Activated B cell treated with CpG ODN at 0.5 μM for 24 hours (primary cell): ENCODE measurements at regions not wholly inside any gene's neighbourhood (a gene's known extent, or its start where the extent isn't known, plus 50 kb on each side); places are given as distances from the start of the nearest gene placed in this dataset.

Experiments used
- ATAC-seq: fragments of 200-7000 bp; cut with Tn5 transposase; one replicate; pipeline ENCODE4 v1.10.0; 2021; ENCODE audit warnings: low read depth, mild to moderate bottlenecking, moderate library complexity
- CTCF ChIA-PET: fragments of 350-600 bp; sonication (Branson Sonifier 250); formaldehyde crosslinking; loops from one replicate; lab custom pipeline; 2021; ENCODE audit warnings: antibody characterized with exemption; lab: Charles Lee
- POLR2A ChIA-PET: fragments of 350-600 bp; sonication (Branson Sonifier 250); formaldehyde crosslinking; loops from one replicate; lab custom pipeline; 2021; ENCODE audit warnings: antibody characterized with exemption; lab: Charles Lee
- DNase-seq: peaks from one replicate; pipeline ENCODE4 v3.0.0; 2022
- H3K27ac Mint-ChIP-seq: one replicate; pipeline ENCODE4 v1.8.0; 2020; ENCODE audit warnings: mixed read lengths
- H3K27me3 Mint-ChIP-seq: one replicate; pipeline ENCODE4 v1.8.0; 2021; ENCODE audit warnings: mixed read lengths
- H3K36me3 Mint-ChIP-seq: one replicate; pipeline ENCODE4 v1.8.0; 2021; ENCODE audit warnings: low read depth, mixed read lengths
- H3K4me1 Mint-ChIP-seq: one replicate; pipeline ENCODE4 v1.8.0; 2021; ENCODE audit warnings: mixed read lengths
- H3K4me3 Mint-ChIP-seq: one replicate; pipeline ENCODE4 v1.8.0; 2020; ENCODE audit warnings: mild to moderate bottlenecking, mixed read lengths
- H3K9me3 Mint-ChIP-seq: one replicate; pipeline ENCODE4 v1.8.0; 2020; ENCODE audit warnings: mixed read lengths
- CTCF ChIP-seq: fragments of 200-600 bp; IDR thresholded peaks from one replicate; pipeline ENCODE4 v1.8.0; 2022; ENCODE audit warnings: antibody characterized with exemption, mild to moderate bottlenecking
- intact Hi-C: fragments of 100-400 bp; cut with micrococcal nuclease; formaldehyde crosslinking; loops from one replicate; pipeline ENCODE4 v1.15.1; 2024

DNA sequence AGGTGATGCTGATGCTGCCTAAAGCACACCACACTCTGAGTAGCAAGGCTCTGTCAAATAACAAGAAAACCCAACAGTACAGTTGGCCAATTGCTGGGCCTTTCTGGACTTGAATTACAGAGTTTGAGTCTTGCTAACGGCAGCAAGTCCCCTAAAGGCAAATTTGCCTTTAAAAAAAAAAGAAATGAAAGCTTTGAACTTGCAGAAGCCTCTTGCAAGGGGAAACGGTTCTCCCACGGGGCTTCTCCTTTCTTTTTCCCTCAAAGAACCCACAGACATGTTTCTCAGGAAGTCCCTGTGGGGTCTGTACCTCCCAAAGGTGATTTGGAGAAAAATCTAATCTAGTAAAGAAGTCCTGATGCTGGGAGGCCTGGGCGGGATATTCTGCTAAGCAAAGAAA lies 191.3 kb upstream of the MYL2 start:
- ATAC-seq: no peak
- Mint-ChIP-seq H3K36me3 (no peaks in the 10 kb centered on the region), H3K9me3 (no peaks in the 10 kb centered on the region), H3K4me1 (peaks cover 4% of the 10 kb centered on the region), H3K27me3 (peaks cover 18% of the 10 kb centered on the region), H3K27ac (no peak overlapping the region), H3K4me3 (no peak overlapping the region)
- ChIA-PET CTCF (no interaction called here), POLR2A (no interaction called here)
- DNase-seq: no peak
- no peak for TF ChIP-seq CTCF
- intact Hi-C loops: no loop called here

GRCh38 chr12:111110556-111110955 lies 190.2 kb upstream of the MYL2 start:
- intact Hi-C loops: no loop called here
- Mint-ChIP-seq H3K36me3 (no peaks in the 10 kb centered on the region), H3K4me1 (peaks cover 4% of the 10 kb centered on the region), H3K4me3 (no peak overlapping the region), H3K9me3 (no peaks in the 10 kb centered on the region), H3K27ac (no peak overlapping the region), H3K27me3 (peaks cover 15% of the 10 kb centered on the region)
- ChIA-PET POLR2A (no interaction called here), CTCF (no interaction called here)
- DNase-seq (no peak), ATAC-seq (no peak)
- TF ChIP-seq CTCF: no peak

DNA sequence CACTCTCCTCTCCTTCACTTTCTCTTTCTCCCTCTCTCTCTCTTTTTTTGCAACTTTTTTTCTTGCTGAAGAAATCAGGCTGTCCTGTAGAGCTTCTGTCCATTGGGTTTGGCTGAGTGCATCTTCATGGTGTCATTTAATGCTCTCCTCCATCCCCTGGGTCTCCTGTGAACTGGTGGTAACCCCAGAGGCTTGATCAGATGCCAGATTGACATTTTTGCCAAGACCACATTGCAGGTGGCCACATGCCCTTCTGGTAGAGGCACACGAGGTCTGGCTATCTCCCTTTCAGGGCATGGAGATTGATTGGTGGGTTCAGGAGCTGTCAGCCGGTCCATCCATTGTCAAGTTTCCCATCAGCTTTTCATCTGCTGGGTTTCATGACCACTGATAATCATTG lies 188.3 kb upstream of the MYL2 start:
- no peaks in the 10 kb centered on the region for H3K9me3 Mint-ChIP-seq
- H3K4me3 Mint-ChIP-seq: no peak overlapping the region
- DNase-seq (no peak), ATAC-seq (no peak)
- ChIA-PET CTCF (no interaction called here), POLR2A (no interaction called here)
- H3K27me3 Mint-ChIP-seq: peaks cover 9% of the 10 kb centered on the region
- H3K36me3 Mint-ChIP-seq: no peaks in the 10 kb centered on the region
- no peak for TF ChIP-seq CTCF
- H3K27ac Mint-ChIP-seq: no peak overlapping the region
- intact Hi-C loops: no loop called here
- peaks cover 4% of the 10 kb centered on the region for H3K4me1 Mint-ChIP-seq

DNA sequence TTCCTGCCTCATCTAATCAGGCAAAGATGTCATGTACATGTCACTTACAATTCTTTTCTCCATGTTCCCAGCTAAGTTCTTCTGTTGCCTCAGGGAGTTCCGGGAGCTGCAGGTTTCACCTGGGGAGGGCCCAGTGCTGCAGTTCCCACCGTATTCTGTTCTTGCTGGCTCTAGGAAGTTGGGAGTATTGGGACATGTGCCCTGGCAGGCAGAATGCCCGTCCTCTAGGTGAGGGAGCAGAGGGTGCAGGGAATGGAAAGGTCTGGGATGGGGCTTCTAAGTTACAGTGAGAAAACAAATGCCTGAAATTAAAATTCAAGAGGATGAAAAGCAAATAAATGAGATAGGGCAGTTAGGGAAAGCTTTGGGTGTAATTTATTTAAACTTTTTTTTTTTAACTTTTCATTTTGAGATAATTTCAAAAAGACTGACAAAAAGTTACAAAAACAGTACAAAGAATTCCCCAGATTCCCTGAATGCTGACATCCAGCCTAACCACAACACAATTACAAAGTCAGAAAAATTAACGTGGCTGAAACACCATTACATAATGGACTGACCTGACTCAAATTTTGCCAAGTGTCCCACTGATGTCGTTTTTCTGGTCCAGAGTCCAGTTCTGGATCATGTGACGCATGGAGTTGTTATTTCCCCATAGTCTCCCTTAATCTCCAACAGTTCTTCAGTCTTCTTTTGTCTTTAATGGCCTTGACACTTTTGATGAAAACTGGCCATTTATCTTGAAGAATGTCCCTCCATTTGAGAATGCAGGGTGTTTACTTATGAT lies 187.2 kb upstream of the MYL2 start:
- CTCF ChIA-PET: no interaction called here
- no peaks in the 10 kb centered on the region for H3K36me3 Mint-ChIP-seq
- DNase-seq: no peak

DNA sequence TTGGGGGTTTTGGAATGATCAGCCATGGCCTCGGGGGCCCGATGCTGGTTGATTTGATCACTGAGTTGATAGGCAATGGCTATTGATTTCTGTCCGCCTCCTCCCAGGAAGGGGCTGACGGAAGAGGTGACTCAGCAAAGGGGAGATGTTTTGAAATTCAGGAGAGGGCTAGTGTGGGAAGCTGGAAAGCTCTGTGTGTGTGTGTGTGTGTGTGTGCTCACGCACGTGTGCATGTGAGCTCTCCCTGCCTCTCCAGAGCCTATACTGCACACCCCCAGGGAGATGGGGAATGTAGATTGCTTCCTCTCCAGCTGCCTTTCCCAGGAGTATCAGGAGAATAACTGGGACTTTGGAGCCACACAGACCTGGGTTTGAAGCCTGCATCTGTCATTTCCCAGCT lies 184.9 kb upstream of the MYL2 start:
- POLR2A ChIA-PET: no interaction called here
- CTCF ChIA-PET: no interaction called here
- Mint-ChIP-seq H3K4me1 (no peaks in the 10 kb centered on the region), H3K4me3 (no peak overlapping the region), H3K27me3 (peaks cover 12% of the 10 kb centered on the region), H3K9me3 (no peaks in the 10 kb centered on the region), H3K36me3 (no peaks in the 10 kb centered on the region), H3K27ac (no peak overlapping the region)
- no peak for ATAC-seq
- no peak for DNase-seq
- intact Hi-C loops: no loop called here
- TF ChIP-seq CTCF: no peak

More for the DNA sequence above, 187.2 kb upstream of the MYL2 start:
- no peak for TF ChIP-seq CTCF
- POLR2A ChIA-PET: no interaction called here
- intact Hi-C loops: no loop called here
- Mint-ChIP-seq H3K27ac (no peak overlapping the region), H3K4me1 (peaks cover 4% of the 10 kb centered on the region), H3K4me3 (no peak overlapping the region), H3K27me3 (peaks cover 11% of the 10 kb centered on the region), H3K9me3 (no peaks in the 10 kb centered on the region)
- ATAC-seq: no peak
